Gastroesophageal sphincter (tissue), 4 donors: ENCODE measurements at regions not wholly inside any gene's neighbourhood (a gene's known extent, or its start where the extent isn't known, plus 50 kb on each side); places are given as distances from the start of the nearest gene placed in this dataset.

Source experiments
- ATAC-seq: fragments of 150-250 bp; one replicate; pipeline ENCODE4 v1.9.1; 2016; ENCODE audit warnings: mild to moderate bottlenecking, moderate library complexity
- H3K27ac ChIP-seq, 4 donors: fragments of 200-600 bp; sonication (generic) in 3 of 4; 1 replicate in 3 of 4; 2 replicates in 1 of 4; pipeline ENCODE4 v1.5.1; 2016 to 2019
- H3K27me3 ChIP-seq: fragments of 200-600 bp; sonication (generic); one replicate; pipeline ENCODE4 v1.5.1; 2019
- H3K36me3 ChIP-seq, 2 donors: fragments of 200-600 bp; sonication (generic); one replicate each; pipeline ENCODE4 v1.5.1; 2019; ENCODE audit warnings: control low read depth in 1 of 2
- H3K4me1 ChIP-seq, 3 donors: fragments of 200-600 bp; sonication (generic); 1 replicate in 2 of 3; 2 replicates in 1 of 3; pipeline ENCODE4 v1.5.1; 2016 to 2019; ENCODE audit warnings: control low read depth in 2 of 3
- H3K4me3 ChIP-seq, 2 donors: fragments of 200-600 bp; sonication (generic); one replicate each; pipeline ENCODE4 v1.5.1; 2019; ENCODE audit warnings: mild to moderate bottlenecking in 1 of 2, moderate library complexity in 1 of 2
- H3K9me3 ChIP-seq, 3 donors: fragments of 200-600 bp; sonication (generic); one replicate each; pipeline ENCODE4 v1.5.1; 2017 to 2019; ENCODE audit warnings: control low read depth in 2 of 3
- EP300 ChIP-seq: sonication (generic); formaldehyde crosslinking; IDR thresholded peaks from one replicate; pipeline ENCODE4 v1.6.1; 2017; ENCODE audit warnings: antibody characterized with exemption, mild to moderate bottlenecking
- POLR2A ChIP-seq, 2 donors: fragments of 450-650 bp; IDR thresholded peaks; one replicate each; pipeline ENCODE4 v1.6.1; 2017; ENCODE audit warnings: antibody characterized with exemption in 2 of 2, mild to moderate bottlenecking in 2 of 2, moderate library complexity in 1 of 2
- POLR2AphosphoS5 ChIP-seq: sonication (generic); formaldehyde crosslinking; IDR thresholded peaks from one replicate; pipeline ENCODE4 v1.6.1; 2017; ENCODE audit warnings: antibody characterized with exemption
- WGBS, 2 donors: methylation state at CpG; one replicate each; pipeline ENCODE4 v1.1.5; 2018; ENCODE audit warnings: low coverage in 1 of 2; 5-methylcytosine and 5-hydroxymethylcytosine counted together
- TF ChIP-seq, protein P1 (sequence below), 4 experiments: fragments of 200-600 bp in 2 of 4; fragments of 450-650 bp in 2 of 4; sonication (generic) in 1 of 4; IDR thresholded peaks; one replicate each; pipeline ENCODE4 v1.5.1; 2017 to 2019; ENCODE audit warnings: antibody characterized with exemption in 4 of 4, mild to moderate bottlenecking in 2 of 4, moderate library complexity in 2 of 4

DNA sequence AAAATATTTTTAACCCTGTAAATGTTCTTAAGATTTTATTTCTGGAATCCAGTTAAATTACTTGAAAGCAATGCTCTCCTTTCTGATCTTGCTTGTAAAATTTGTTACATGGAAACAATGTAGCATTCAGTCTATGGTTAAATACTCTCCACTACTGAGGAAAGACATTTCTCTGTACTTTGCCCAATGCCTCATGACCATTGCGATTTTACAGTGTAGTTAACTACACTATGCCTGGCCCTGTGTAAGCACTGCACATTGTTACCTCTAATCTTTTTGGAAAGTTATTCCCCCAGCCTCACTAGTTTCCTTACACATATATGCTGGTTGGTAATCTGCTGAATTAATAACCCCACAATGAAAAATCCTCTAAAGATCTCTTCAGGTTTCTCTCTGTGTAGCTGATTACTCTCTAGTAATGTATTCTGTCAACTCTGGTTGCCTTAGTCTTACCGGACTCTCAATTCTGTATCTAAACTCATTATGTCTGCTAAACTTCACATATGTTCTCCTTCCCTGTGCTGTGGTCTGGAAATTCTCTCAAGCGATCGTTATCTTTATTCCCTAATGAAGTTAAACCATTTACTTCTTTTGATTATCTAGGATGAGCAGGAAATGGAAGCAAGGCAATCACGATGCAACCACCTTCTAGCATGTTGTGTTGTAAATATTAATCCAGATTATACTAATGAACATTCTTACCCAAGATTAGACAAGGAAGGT is 58.7 kb upstream of the TMEM106B start:
- Histone ChIP-seq H3K36me3 (no peaks in the 10 kb centered on the region), H3K4me3 (no peak overlapping the region), H3K4me1 (no peaks in the 10 kb centered on the region), H3K9me3 (no peaks in the 10 kb centered on the region), H3K27me3 (no peaks in the 10 kb centered on the region), H3K27ac (no peak overlapping the region)
- WGBS, 2 donors = 56 to 87% methylated on average over 4 to 5 of the region's 5 CpGs
- no peak for ATAC-seq
- TF ChIP-seq EP300 = no peak
- no peak for TF ChIP-seq POLR2A (IDR thresholded peaks at IDR 0.05)
- no peak for TF ChIP-seq POLR2AphosphoS5
- TF ChIP-seq, protein P1, sequence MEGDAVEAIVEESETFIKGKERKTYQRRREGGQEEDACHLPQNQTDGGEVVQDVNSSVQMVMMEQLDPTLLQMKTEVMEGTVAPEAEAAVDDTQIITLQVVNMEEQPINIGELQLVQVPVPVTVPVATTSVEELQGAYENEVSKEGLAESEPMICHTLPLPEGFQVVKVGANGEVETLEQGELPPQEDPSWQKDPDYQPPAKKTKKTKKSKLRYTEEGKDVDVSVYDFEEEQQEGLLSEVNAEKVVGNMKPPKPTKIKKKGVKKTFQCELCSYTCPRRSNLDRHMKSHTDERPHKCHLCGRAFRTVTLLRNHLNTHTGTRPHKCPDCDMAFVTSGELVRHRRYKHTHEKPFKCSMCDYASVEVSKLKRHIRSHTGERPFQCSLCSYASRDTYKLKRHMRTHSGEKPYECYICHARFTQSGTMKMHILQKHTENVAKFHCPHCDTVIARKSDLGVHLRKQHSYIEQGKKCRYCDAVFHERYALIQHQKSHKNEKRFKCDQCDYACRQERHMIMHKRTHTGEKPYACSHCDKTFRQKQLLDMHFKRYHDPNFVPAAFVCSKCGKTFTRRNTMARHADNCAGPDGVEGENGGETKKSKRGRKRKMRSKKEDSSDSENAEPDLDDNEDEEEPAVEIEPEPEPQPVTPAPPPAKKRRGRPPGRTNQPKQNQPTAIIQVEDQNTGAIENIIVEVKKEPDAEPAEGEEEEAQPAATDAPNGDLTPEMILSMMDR (IDR thresholded peaks at IDR 0.05) = no peak

DNA sequence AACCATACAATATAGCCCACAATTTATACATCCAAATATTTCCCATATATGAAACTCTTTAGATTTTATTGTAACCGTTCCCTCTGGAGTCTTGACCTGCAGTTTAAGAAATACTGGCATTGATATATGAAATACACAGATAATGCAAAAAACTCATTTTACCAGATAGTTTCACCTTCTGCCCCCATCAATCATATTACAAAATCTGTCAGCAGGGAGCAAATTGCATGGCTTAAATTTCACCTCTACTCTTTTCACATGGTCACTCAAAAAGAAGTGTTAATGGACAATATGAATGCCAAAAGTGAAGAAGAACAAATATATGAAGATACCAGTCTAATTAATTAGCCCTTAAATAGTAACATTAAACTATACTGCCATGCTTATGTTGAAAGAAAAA is 57.0 kb upstream of the TMEM106B start:
- Histone ChIP-seq H3K27ac (no peak overlapping the region), H3K36me3 (no peaks in the 10 kb centered on the region), H3K4me3 (no peak overlapping the region), H3K9me3 (no peaks in the 10 kb centered on the region), H3K27me3 (no peaks in the 10 kb centered on the region), H3K4me1 (no peaks in the 10 kb centered on the region)
- 50 to 70% methylated on average over 1 of the region's 1 CpG for WGBS, 2 donors
- no peak for ATAC-seq
- TF ChIP-seq, protein P1 (IDR thresholded peaks at IDR 0.05) = no peak
- TF ChIP-seq POLR2A (IDR thresholded peaks at IDR 0.05) (no peak), POLR2AphosphoS5 (no peak), EP300 (no peak)

DNA sequence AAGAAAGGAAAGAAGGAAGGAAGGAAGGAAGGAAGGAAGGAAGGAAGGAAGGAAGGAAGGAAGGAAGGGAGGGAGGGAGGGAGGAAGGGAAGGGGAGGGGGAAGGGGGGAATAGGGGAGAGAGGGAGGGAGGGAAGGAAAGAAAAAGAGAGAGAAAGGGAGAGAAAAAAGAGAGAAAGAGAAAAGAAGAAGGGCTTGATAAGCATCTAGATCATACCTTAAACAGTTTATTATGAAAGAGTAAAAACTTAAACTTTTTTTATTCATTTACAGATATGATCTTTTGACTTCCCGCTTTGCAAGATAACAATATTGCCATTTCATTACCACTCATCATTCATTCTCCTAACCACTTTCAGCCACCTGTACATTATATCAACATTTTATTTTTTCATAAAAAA is 53.6 kb upstream of the TMEM106B start:
- H3K4me1 ChIP-seq = no peaks in the 10 kb centered on the region
- no peak overlapping the region for H3K4me3 ChIP-seq
- no peak for ATAC-seq
- no peaks in the 10 kb centered on the region for H3K9me3 ChIP-seq
- H3K27me3 ChIP-seq = no peaks in the 10 kb centered on the region
- no peak overlapping the region for H3K27ac ChIP-seq
- no peaks in the 10 kb centered on the region for H3K36me3 ChIP-seq
- WGBS, 2 donors = 36 to 100% methylated on average over 1 of the region's 1 CpG
- TF ChIP-seq POLR2A (IDR thresholded peaks at IDR 0.05) = no peak
- TF ChIP-seq EP300 = no peak
- TF ChIP-seq POLR2AphosphoS5 = no peak
- TF ChIP-seq, protein P1 (IDR thresholded peaks at IDR 0.05) = no peak

DNA sequence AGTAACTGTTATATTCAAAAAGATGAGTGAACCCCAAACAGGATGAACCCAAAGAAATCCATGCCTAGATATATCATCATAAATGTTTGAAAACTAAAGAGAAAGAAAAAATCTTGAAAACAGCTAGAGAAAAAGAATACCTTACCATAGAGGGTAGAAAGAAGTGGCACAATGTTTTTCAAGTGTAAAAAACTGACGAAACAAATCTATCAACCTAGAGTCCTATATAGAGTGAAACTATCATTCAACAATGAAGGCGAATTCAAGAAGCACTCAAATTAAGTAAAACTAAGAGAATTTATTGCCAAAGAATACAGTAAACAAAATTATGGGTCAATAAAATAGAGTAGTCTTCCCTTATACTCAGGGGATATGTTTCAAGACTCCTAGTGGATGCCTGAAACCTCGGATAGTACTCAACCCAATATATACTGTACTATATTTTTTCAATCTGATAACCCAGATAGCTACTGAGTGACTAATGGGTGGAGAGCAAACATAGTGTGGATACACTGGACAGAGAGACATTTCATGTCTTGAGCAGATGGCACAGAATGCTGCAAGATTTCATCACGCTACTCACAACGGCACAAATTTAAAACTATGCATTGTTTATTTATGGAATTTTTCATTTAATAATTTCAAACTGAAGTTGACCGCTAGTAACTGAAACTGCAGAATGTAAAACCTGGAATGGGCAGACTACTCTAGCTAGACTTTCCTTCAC is 52.6 kb upstream of the TMEM106B start:
- no peaks in the 10 kb centered on the region for H3K9me3 ChIP-seq
- no peaks in the 10 kb centered on the region for H3K27me3 ChIP-seq
- no peak overlapping the region for H3K4me3 ChIP-seq
- WGBS, 2 donors = 59 to 80% methylated on average over 5 to 6 of the region's 6 CpGs
- no peak for ATAC-seq
- no peaks in the 10 kb centered on the region for H3K4me1 ChIP-seq
- TF ChIP-seq, protein P1 (IDR thresholded peaks at IDR 0.05) = no peak
- no peaks in the 10 kb centered on the region for H3K36me3 ChIP-seq
- H3K27ac ChIP-seq = no peak overlapping the region

DNA sequence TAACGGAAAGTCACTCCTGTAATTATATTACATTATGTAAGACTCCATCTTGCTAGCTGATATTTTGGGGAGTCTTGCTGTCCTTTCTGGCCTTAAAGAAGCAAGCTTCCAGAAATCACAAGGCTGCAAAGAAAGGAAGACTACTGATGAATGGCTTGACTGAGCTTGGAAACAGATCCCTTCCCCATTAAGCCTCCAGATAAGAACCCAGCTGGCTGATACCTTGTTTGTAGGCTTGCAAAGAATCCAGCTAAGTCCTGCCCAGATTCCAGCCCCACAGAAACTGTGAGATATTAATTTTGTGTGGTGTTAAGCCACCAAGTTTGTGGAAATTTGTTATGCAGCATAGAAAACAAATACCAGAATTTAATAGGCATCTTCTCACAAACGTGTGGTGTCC is 49.9 kb upstream of the TMEM106B start:
- H3K9me3 ChIP-seq = peaks cover 0 to 4% (median 0%) of the 10 kb centered on the region in 3 donors
- H3K4me1 ChIP-seq = no peaks in the 10 kb centered on the region
- 51 to 61% methylated on average over 2 of the region's 2 CpGs for WGBS, 2 donors
- no peaks in the 10 kb centered on the region for H3K36me3 ChIP-seq
- H3K27ac ChIP-seq = no peak overlapping the region
- no peak overlapping the region for H3K4me3 ChIP-seq
- H3K27me3 ChIP-seq = no peaks in the 10 kb centered on the region
- no peak for ATAC-seq
- TF ChIP-seq EP300 (no peak), POLR2A (IDR thresholded peaks at IDR 0.05) (no peak), POLR2AphosphoS5 (no peak)
- TF ChIP-seq, protein P1 (IDR thresholded peaks at IDR 0.05) = no peak
